Gastroesophageal sphincter (tissue), 4 donors: ENCODE measurements at regions not wholly inside any gene's neighbourhood (a gene's known extent, or its start where the extent isn't known, plus 50 kb on each side); places are given as distances from the start of the nearest gene placed in this dataset.
"Not testable (repeated sequence)": the region's sequence is repeated elsewhere in the genome, so short reads cannot be mapped to it uniquely, and the experiment has no call there.

Experiments
- ATAC-seq: fragments of 150-250 bp; one replicate; pipeline ENCODE4 v1.9.1; 2016; ENCODE audit warnings: mild to moderate bottlenecking, moderate library complexity
- H3K27ac ChIP-seq, 4 donors: fragments of 200-600 bp; sonication (generic) in 3 of 4; 1 replicate in 3 of 4; 2 replicates in 1 of 4; pipeline ENCODE4 v1.5.1; 2016 to 2019
- H3K27me3 ChIP-seq: fragments of 200-600 bp; sonication (generic); one replicate; pipeline ENCODE4 v1.5.1; 2019
- H3K36me3 ChIP-seq, 2 donors: fragments of 200-600 bp; sonication (generic); one replicate each; pipeline ENCODE4 v1.5.1; 2019; ENCODE audit warnings: control low read depth in 1 of 2
- H3K4me1 ChIP-seq, 3 donors: fragments of 200-600 bp; sonication (generic); 1 replicate in 2 of 3; 2 replicates in 1 of 3; pipeline ENCODE4 v1.5.1; 2016 to 2019; ENCODE audit warnings: control low read depth in 2 of 3
- H3K4me3 ChIP-seq, 2 donors: fragments of 200-600 bp; sonication (generic); one replicate each; pipeline ENCODE4 v1.5.1; 2019; ENCODE audit warnings: mild to moderate bottlenecking in 1 of 2, moderate library complexity in 1 of 2
- H3K9me3 ChIP-seq, 3 donors: fragments of 200-600 bp; sonication (generic); one replicate each; pipeline ENCODE4 v1.5.1; 2017 to 2019; ENCODE audit warnings: control low read depth in 2 of 3
- CTCF ChIP-seq, 4 experiments: fragments of 200-600 bp in 2 of 4; fragments of 450-650 bp in 2 of 4; sonication (generic) in 1 of 4; IDR thresholded peaks; one replicate each; pipeline ENCODE4 v1.5.1; 2017 to 2019; ENCODE audit warnings: antibody characterized with exemption in 4 of 4, mild to moderate bottlenecking in 2 of 4, moderate library complexity in 2 of 4
- EP300 ChIP-seq: sonication (generic); formaldehyde crosslinking; IDR thresholded peaks from one replicate; pipeline ENCODE4 v1.6.1; 2017; ENCODE audit warnings: antibody characterized with exemption, mild to moderate bottlenecking
- POLR2A ChIP-seq, 2 donors: fragments of 450-650 bp; IDR thresholded peaks; one replicate each; pipeline ENCODE4 v1.6.1; 2017; ENCODE audit warnings: antibody characterized with exemption in 2 of 2, mild to moderate bottlenecking in 2 of 2, moderate library complexity in 1 of 2
- POLR2AphosphoS5 ChIP-seq: sonication (generic); formaldehyde crosslinking; IDR thresholded peaks from one replicate; pipeline ENCODE4 v1.6.1; 2017; ENCODE audit warnings: antibody characterized with exemption
- WGBS, 2 donors: methylation state at CpG; one replicate each; pipeline ENCODE4 v1.1.5; 2018; ENCODE audit warnings: low coverage in 1 of 2; 5-methylcytosine and 5-hydroxymethylcytosine counted together

GRCh38 chr22:44642096-44642644, 59.8 kb upstream of the PRR5 start:
- Histone ChIP-seq H3K27me3 (peaks cover 40% of the 10 kb centered on the region), H3K4me1 (peaks cover 0 to 29% (median 11%) of the 10 kb centered on the region in 3 donors), H3K9me3 (no peaks in the 10 kb centered on the region), H3K36me3 (no peaks in the 10 kb centered on the region), H3K4me3 (no peak overlapping the region), H3K27ac (no peak overlapping the region)
- no peak for ATAC-seq
- TF ChIP-seq POLR2A (IDR thresholded peaks at IDR 0.05), result no peak
- no peak for TF ChIP-seq POLR2AphosphoS5
- no peak for TF ChIP-seq EP300
- WGBS, 2 donors, result 47 to 67% methylated on average over 1 to 3 of the region's 10 CpGs

- WGBS, 2 donors, result 79% methylated on average over 5 of the region's 12 CpGs; no CpG with 5 or more reads in 1 of the 2 donors
- Histone ChIP-seq H3K9me3 (no peaks in the 10 kb centered on the region), H3K4me3 (no peak overlapping the region), H3K36me3 (no peaks in the 10 kb centered on the region), H3K27ac (no peak overlapping the region), H3K4me1 (peaks cover 0 to 29% (median 11%) of the 10 kb centered on the region in 3 donors), H3K27me3 (peaks cover 33% of the 10 kb centered on the region)
- TF ChIP-seq POLR2A (IDR thresholded peaks at IDR 0.05), result no peak
- no peak for ATAC-seq
Observed at GRCh38 chr22:44640618-44641155, 61.3 kb upstream of the PRR5 start.

GRCh38 chr22:44639891-44640617, 62.0 kb upstream of the PRR5 start:
- no peaks in the 10 kb centered on the region for H3K9me3 ChIP-seq
- no peaks in the 10 kb centered on the region for H3K36me3 ChIP-seq
- H3K4me1 ChIP-seq, result peaks cover 0 to 29% (median 11%) of the 10 kb centered on the region in 3 donors
- peak overlapping the region in 3 of 4 donors; percentile 72 to 80 (median 75) for H3K27ac ChIP-seq
- TF ChIP-seq POLR2AphosphoS5 (no peak), POLR2A (IDR thresholded peaks at IDR 0.05) (no peak), CTCF (IDR thresholded peaks at IDR 0.05) (no peak), EP300 (no peak)
- no peak for ATAC-seq
- peaks cover 26% of the 10 kb centered on the region for H3K27me3 ChIP-seq
- WGBS, 2 donors, result 40% methylated on average over 2 of the region's 12 CpGs; no CpG with 5 or more reads in 1 of the 2 donors
- no peak overlapping the region for H3K4me3 ChIP-seq

DNA sequence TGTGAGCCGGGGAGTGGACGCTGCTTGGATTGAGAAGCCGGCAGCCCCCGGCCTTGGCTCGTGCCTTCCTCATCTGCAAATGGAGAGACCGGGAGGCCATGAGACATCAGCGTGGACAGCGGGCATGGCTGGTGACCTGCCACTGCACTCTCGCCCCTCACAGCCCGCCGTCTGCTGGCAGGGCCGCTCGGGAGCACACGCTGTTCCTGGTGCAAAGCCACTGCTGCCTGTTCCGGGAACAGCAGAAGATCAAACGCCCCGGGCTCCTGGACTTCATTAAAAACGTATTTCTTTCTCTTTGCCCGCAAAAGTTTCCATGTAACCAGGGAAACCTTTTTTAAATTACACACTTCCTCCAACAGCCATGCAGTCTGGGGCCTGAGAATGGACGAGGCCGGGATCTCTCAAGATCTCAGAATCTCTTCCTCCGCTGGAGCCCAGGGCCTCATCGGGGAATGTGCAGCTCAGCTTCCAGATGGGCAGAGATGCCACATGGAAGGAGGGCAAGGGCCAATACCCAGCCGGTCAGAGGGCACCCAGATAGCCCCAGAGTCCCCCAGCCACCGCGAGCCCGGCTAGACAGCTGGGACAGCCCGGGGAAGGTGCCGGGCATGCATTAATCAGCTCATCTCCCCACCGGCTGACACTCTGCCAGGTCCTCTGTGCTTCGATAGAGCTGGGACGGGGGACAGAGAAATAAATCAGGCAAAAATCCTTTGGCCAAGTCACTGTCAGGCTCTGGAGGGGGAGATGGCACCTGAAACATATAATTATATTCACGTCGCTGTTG, 62.8 kb upstream of the PRR5 start:
- peaks cover 26% of the 10 kb centered on the region for H3K27me3 ChIP-seq
- TF ChIP-seq POLR2AphosphoS5 (peak; percentile 87), EP300 (no peak), CTCF (IDR thresholded peaks at IDR 0.05) (no peak), POLR2A (IDR thresholded peaks at IDR 0.05) (no peak)
- WGBS, 2 donors, result 41% methylated on average over 15 of the region's 34 CpGs; no CpG with 5 or more reads in 1 of the 2 donors
- no peaks in the 10 kb centered on the region for H3K36me3 ChIP-seq
- ATAC-seq, result peak; percentile 79
- H3K9me3 ChIP-seq, result no peaks in the 10 kb centered on the region
- H3K27ac ChIP-seq, result peak overlapping the region in 3 of 4 donors; percentile 72 to 80 (median 75)
- H3K4me1 ChIP-seq, result peaks cover 0 to 29% (median 11%) of the 10 kb centered on the region in 3 donors
- no peak overlapping the region for H3K4me3 ChIP-seq

DNA sequence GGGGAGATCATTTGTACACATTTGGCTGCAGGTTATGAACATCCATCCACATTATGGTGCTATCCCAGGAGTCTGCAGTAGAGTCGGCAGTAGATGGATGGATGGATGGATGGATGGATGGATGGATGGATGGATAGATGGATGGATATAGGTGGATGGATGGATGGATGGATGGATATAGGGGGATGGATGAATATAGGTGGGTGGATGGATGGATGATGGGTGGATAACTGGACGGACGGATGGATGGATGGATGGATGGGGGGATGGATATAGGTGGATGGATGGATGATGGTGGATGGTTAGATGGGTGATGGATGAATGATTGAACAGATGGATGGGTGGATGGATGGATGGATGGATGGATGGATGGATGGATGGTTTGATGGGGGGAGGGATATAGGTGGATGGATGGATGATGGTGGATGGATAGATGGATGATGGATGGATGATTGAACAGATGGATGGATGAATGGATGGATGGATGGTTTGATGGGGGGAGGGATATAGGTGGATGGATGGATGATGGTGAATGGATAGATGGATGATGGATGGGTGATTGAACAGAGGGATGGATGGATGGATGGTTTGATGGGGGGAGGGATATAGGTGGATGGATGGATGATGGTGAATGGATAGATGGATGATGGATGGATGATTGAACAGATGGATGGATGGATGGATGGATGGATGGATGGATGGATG, 65.3 kb upstream of the PRR5 start:
- not testable (repeated sequence) for H3K9me3 ChIP-seq, H3K27ac ChIP-seq, ATAC-seq, H3K4me3 ChIP-seq, H3K36me3 ChIP-seq
- Histone ChIP-seq H3K27me3 (peaks cover 19% of the 10 kb centered on the region), H3K4me1 (peaks cover 0 to 29% (median 11%) of the 10 kb centered on the region in 3 donors)
- 85 to 89% methylated on average over 3 of the region's 3 CpGs for WGBS, 2 donors

- not testable (repeated sequence) for H3K36me3 ChIP-seq, ATAC-seq, H3K27ac ChIP-seq, H3K4me3 ChIP-seq, H3K9me3 ChIP-seq
- Histone ChIP-seq H3K4me1 (peaks cover 0 to 26% (median 11%) of the 10 kb centered on the region in 3 donors), H3K27me3 (peaks cover 13% of the 10 kb centered on the region)
- 93 to 100% methylated on average over 1 to 9 of the region's 9 CpGs for WGBS, 2 donors
Observed at GRCh38 chr22:44635567-44635966, 66.4 kb upstream of the PRR5 start.
